Panc1 (cell line): ENCODE measurements at regions not wholly inside any gene's neighbourhood (a gene's known extent, or its start where the extent isn't known, plus 50 kb on each side); places are given as distances from the start of the nearest gene placed in this dataset.

Experiments
- CTCF ChIP-seq: fragments of 450-650 bp; IDR thresholded peaks from 2 replicates; pipeline ENCODE4 v1.5.1; 2017; ENCODE audit warnings: mild to moderate bottlenecking
- SIN3A ChIP-seq: IDR thresholded peaks from 2 replicates; pipeline ENCODE4 v1.6.1; 2012; ENCODE audit warnings: low read depth, mild to moderate bottlenecking, low read length, moderate library complexity, borderline replicate concordance; ENCODE audit not compliant: insufficient read depth

DNA sequence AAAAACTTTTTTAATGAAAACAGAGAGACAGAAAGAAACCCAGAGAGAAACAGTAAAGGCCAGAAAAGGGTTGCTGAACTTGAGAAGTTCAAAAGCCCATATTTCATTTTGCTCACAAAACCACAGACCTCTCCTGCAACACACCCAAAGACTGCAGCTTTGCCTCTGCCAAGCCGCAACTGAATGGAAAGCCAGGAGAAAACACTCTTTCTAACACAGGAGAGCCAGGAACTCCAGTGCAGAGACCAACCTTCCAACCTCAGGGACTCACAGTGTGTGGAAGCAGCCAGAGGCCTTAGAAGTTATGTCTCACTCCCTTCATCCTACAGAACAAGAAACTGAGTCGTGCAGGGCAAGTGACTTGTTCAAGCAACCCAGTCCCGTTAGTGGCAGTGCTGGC, 163.1 kb upstream of the HES1 start:
- no peak for TF ChIP-seq CTCF
- no peak for TF ChIP-seq SIN3A
